ENCODE measurements at regions not wholly inside any gene's neighbourhood (a gene's known extent, or its start where the extent isn't known, plus 50 kb on each side); places are given as distances from the start of the nearest gene placed in this dataset.
"Not testable (repeated sequence)": the region's sequence is repeated elsewhere in the genome, so short reads cannot be mapped to it uniquely, and the experiment has no call there.

DNA sequence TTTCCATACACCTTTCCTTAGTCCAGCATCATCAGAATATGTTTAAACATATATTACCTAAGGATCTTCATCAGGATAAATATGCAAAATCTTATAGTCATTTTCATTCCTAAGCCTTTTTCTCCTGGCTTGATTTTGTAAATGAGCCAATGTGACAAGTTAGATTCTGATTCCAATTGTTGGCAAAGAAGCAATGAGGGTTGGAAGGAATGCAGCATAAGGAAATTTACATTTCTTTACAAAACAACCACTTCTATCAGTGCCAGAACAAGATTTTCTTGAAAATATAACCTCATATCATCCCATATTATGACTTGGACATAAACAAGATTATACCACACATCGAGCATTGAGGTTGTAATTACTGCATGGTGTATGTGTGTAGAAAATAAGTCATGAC lies 508.1 kb downstream of the TRAM1L1 start:
- ATAC-seq (no peak), DNase-seq (ENCODE audit: low spot score in 2 of 2) (no peak)
- peaks cover 14% of the 10 kb centered on the region for H3K9me3 Mint-ChIP-seq
- no peaks in the 10 kb centered on the region for H3K4me1 Mint-ChIP-seq
- H3K27ac Mint-ChIP-seq, result no peak overlapping the region
- no peak overlapping the region for H3K4me3 Mint-ChIP-seq
- no peaks in the 10 kb centered on the region for H3K36me3 Mint-ChIP-seq

GRCh38 chr4:116573540-116573939 lies 511.8 kb downstream of the TRAM1L1 start:
- H3K4me3 Mint-ChIP-seq, result no peak overlapping the region
- ATAC-seq, result no peak
- H3K27ac Mint-ChIP-seq, result no peak overlapping the region
- no peak for DNase-seq (ENCODE audit: low spot score in 2 of 2)
- H3K36me3 Mint-ChIP-seq, result no peaks in the 10 kb centered on the region
- H3K4me1 Mint-ChIP-seq, result no peaks in the 10 kb centered on the region
- peaks cover 22% of the 10 kb centered on the region for H3K9me3 Mint-ChIP-seq

DNA sequence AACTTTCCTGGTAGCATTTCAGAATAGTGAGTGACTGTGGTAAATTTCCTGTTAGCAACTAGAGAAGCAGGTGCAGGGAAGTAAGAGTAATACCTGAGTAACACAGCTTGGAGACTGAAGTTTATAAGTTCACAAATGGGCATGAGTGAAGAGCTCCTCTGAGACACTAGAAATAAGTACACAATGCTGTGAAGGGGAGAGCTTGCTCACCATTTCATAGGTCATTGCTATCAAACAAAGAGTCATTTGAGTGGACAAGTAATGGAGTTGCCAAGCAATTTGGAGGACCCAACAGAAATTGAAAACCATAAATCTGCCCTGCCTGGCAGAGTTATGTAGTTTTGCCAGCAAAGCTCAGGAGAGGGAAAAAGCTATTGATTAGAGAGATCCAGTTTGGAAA lies 523.6 kb downstream of the TRAM1L1 start:
- H3K9me3 Mint-ChIP-seq, result peaks cover 18% of the 10 kb centered on the region

DNA sequence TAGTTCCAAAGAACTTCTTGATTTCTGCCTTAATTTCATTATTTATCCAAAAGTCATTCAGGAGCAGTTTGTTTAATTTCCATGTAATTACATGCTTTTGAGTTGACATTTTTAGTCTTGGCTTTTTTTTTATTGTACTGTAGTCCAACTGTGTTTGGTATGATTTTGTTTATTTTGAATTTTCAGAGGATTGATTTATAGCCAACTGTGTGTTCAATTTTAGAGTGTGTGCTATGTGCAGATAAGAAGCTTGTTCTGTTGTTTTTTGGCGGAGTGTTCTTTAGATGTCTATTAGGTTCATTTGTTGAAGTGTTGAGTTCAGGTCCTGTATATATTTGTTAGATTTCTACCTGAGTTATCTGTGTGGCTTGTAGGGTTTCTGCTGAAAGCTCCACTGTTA lies 533.6 kb downstream of the TRAM1L1 start:
- Mint-ChIP-seq H3K36me3 (no peaks in the 10 kb centered on the region), H3K4me3 (no peak overlapping the region)
- ATAC-seq, result no peak

More for the DNA sequence above, 523.6 kb downstream of the TRAM1L1 start:
- Mint-ChIP-seq H3K36me3 (no peaks in the 10 kb centered on the region), H3K27ac (no peak overlapping the region), H3K4me3 (no peak overlapping the region), H3K4me1 (no peaks in the 10 kb centered on the region)
- no peak for ATAC-seq
- DNase-seq (ENCODE audit: low spot score in 2 of 2), result no peak

GRCh38 chr4:116547632-116548031 lies 537.7 kb downstream of the TRAM1L1 start:
- Mint-ChIP-seq H3K36me3 (no peaks in the 10 kb centered on the region), H3K4me3 (no peak overlapping the region)

More for the DNA sequence above, 533.6 kb downstream of the TRAM1L1 start:
- no peak for DNase-seq (ENCODE audit: low spot score in 2 of 2)
- Mint-ChIP-seq H3K4me1 (no peaks in the 10 kb centered on the region), H3K9me3 (peaks cover 9% of the 10 kb centered on the region), H3K27ac (no peak overlapping the region)

DNA sequence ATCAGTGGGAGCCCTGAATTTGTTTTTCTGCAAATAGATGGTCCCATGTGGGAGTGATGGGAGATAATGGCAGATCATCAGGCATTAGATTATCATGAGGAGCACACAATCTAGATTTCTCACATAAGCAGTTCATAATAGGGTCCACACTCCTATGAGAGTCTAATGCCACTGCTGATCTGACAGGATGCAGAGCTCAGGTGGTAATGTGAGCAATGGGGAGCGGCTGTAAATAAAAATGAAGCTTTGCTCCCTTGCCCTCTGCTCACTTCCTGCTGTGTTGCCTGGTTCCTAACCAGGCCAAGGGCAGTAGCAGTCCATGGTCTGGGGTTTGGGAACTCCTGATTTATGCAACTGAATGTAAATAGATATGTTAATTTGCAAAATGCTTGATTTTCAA lies 538.6 kb downstream of the TRAM1L1 start:
- H3K4me1 Mint-ChIP-seq, result no peaks in the 10 kb centered on the region
- no peaks in the 10 kb centered on the region for H3K36me3 Mint-ChIP-seq
- H3K27ac Mint-ChIP-seq, result no peak overlapping the region
- DNase-seq (ENCODE audit: low spot score in 2 of 2), result no peak
- peaks cover 9% of the 10 kb centered on the region for H3K9me3 Mint-ChIP-seq
- ATAC-seq, result no peak
- no peak overlapping the region for H3K4me3 Mint-ChIP-seq

More at GRCh38 chr4:116547632-116548031, 537.7 kb downstream of the TRAM1L1 start:
- Mint-ChIP-seq H3K4me1 (no peaks in the 10 kb centered on the region), H3K9me3 (peaks cover 7% of the 10 kb centered on the region), H3K27ac (no peak overlapping the region)
- no peak for DNase-seq (ENCODE audit: low spot score in 2 of 2)
- no peak for ATAC-seq

DNA sequence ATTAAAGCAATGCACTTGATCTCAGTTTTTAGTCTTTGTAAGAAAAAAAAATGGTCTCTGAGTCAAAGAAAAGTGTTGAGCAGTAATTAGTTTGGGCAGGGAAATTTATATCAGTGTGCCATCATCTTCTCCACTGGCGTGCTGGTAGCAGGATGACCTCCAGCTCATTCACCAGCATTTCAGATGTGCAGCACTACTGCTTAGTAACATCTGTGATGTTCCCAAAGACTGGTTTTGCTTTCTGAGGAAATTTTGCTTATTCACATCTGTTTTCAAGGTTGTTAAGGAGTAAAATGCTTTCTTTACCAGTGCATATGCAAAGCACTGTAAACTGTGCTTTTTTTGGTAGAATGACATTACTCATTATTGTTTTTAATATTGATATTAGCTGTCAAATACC lies 540.4 kb downstream of the TRAM1L1 start:
- Mint-ChIP-seq H3K36me3 (no peaks in the 10 kb centered on the region), H3K4me1 (no peaks in the 10 kb centered on the region), H3K9me3 (peaks cover 10% of the 10 kb centered on the region), H3K4me3 (no peak overlapping the region), H3K27ac (no peak overlapping the region)
- DNase-seq (ENCODE audit: low spot score in 2 of 2) (no peak), ATAC-seq (no peak)

- Mint-ChIP-seq H3K4me1 (no peaks in the 10 kb centered on the region), H3K36me3 (no peaks in the 10 kb centered on the region), H3K27ac (no peak overlapping the region), H3K4me3 (no peak overlapping the region), H3K9me3 (peaks cover 8% of the 10 kb centered on the region)
- ATAC-seq (no peak), DNase-seq (ENCODE audit: low spot score in 2 of 2) (no peak)
These were observed 545.6 kb downstream of the TRAM1L1 start for GRCh38 chr4:116539744-116540143.

- H3K4me3 Mint-ChIP-seq, result no peak overlapping the region
- no peaks in the 10 kb centered on the region for H3K36me3 Mint-ChIP-seq
- H3K4me1 Mint-ChIP-seq, result no peaks in the 10 kb centered on the region
- DNase-seq (ENCODE audit: low spot score in 2 of 2) (no peak), ATAC-seq (no peak)
- H3K9me3 Mint-ChIP-seq, result peaks cover 14% of the 10 kb centered on the region
- no peak overlapping the region for H3K27ac Mint-ChIP-seq
These were observed 547.5 kb downstream of the TRAM1L1 start for GRCh38 chr4:116537828-116538227.

GRCh38 chr4:116536024-116536423 lies 549.4 kb downstream of the TRAM1L1 start:
- H3K36me3 Mint-ChIP-seq; H3K4me3 Mint-ChIP-seq; H3K27ac Mint-ChIP-seq; DNase-seq (ENCODE audit: low spot score in 2 of 2); ATAC-seq; H3K4me1 Mint-ChIP-seq: not testable (repeated sequence)
- peaks cover 12% of the 10 kb centered on the region for H3K9me3 Mint-ChIP-seq

GRCh38 chr4:116531870-116532269 lies 553.5 kb downstream of the TRAM1L1 start:
- Mint-ChIP-seq H3K4me1 (no peaks in the 10 kb centered on the region), H3K4me3 (no peak overlapping the region), H3K36me3 (no peaks in the 10 kb centered on the region), H3K9me3 (peaks cover 19% of the 10 kb centered on the region), H3K27ac (no peak overlapping the region)
- DNase-seq (ENCODE audit: low spot score in 2 of 2), result no peak
- no peak for ATAC-seq

DNA sequence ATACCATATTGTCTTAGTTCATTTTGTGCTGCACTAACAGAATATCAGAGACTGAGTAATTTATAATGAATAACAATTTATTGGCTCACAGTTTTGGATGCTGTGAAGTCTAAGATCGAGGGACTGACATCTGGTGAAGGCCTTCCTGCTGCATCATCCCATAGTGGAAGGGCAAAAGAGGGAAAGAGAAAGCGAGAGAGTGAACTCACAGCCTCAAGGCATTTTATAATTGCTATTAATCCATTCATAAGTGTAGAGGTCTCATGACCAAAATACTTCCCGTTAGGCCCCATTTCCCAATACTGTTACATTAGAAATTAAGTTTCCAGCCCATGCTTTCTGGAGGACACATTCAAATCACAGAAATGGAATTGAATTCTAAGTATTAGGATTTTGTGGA lies 554.4 kb downstream of the TRAM1L1 start:
- DNase-seq (ENCODE audit: low spot score in 2 of 2) (no peak), ATAC-seq (no peak)
- no peaks in the 10 kb centered on the region for H3K36me3 Mint-ChIP-seq
- H3K27ac Mint-ChIP-seq, result no peak overlapping the region
- no peaks in the 10 kb centered on the region for H3K4me1 Mint-ChIP-seq
- peaks cover 19% of the 10 kb centered on the region for H3K9me3 Mint-ChIP-seq
- H3K4me3 Mint-ChIP-seq, result no peak overlapping the region

DNA sequence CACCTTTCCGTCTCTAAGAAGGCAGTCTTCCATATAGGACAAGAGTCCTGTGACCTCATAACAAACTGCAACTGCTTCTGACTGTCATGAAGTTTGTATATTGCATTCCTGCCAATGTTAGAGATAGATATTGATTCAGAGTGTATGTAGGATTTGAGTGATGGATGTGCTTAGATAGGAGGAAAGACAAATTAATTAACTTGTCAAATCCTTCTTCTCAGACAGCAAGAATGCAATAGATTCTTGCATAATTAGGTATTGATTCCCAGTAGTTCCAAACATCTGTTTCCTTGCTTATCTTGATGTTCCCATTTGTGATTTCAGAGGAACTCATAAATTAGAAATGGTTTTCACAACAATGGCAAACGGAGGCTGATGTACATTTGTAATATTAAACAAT lies 555.3 kb downstream of the TRAM1L1 start:
- Mint-ChIP-seq H3K4me3 (no peak overlapping the region), H3K36me3 (no peaks in the 10 kb centered on the region)
- ATAC-seq, result no peak

GRCh38 chr4:116529129-116529528 lies 556.2 kb downstream of the TRAM1L1 start:
- ATAC-seq (no peak), DNase-seq (ENCODE audit: low spot score in 2 of 2) (no peak)
- Mint-ChIP-seq H3K4me1 (no peaks in the 10 kb centered on the region), H3K9me3 (peaks cover 19% of the 10 kb centered on the region), H3K4me3 (no peak overlapping the region), H3K27ac (no peak overlapping the region), H3K36me3 (no peaks in the 10 kb centered on the region)

More for the DNA sequence above, 555.3 kb downstream of the TRAM1L1 start:
- no peak for DNase-seq (ENCODE audit: low spot score in 2 of 2)
- Mint-ChIP-seq H3K9me3 (peaks cover 19% of the 10 kb centered on the region), H3K4me1 (no peaks in the 10 kb centered on the region), H3K27ac (no peak overlapping the region)

DNA sequence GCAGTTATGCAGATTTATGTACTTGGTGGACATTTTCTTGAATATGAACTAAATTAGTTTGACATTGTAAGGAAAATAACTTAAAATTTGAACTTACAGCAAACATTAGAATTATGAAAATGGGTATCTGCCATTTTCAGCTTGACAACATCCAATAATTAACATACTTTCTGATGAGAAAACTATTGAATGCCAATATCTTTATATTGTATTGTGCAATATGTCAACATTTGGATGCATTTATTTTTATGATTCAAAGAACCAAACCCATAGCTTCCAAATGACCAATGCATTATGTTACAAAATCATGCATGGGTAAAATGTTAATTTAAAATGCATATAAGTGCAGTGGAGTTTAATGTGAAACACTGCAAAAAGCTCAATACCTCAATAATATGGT lies 562.5 kb downstream of the TRAM1L1 start:
- ATAC-seq (no peak), DNase-seq (ENCODE audit: low spot score in 2 of 2) (no peak)
- H3K9me3 Mint-ChIP-seq, result peaks cover 13% of the 10 kb centered on the region
- no peak overlapping the region for H3K4me3 Mint-ChIP-seq
- H3K36me3 Mint-ChIP-seq, result no peaks in the 10 kb centered on the region
- H3K4me1 Mint-ChIP-seq, result no peaks in the 10 kb centered on the region
- H3K27ac Mint-ChIP-seq, result no peak overlapping the region

DNA sequence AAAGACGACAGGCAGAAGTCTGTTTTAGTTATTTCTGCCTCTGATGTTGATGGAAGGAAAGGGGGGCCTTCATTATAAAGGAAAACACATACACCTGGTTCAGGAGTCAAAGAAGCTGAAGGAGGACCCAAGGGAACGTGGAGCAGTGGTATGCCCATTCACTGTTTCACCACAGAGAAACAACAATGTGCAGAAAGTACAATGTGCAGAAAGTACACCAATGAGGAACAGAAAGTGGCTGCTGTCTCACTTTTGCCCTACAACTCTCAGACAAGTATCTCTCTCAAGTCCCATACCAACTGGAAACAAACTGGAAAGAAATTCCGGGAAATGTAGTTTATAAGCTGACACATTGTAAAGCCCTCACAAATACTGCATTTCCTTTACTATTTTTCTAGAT lies 564.5 kb downstream of the TRAM1L1 start:
- Mint-ChIP-seq H3K9me3 (peaks cover 19% of the 10 kb centered on the region), H3K4me1 (no peaks in the 10 kb centered on the region), H3K4me3 (no peak overlapping the region), H3K36me3 (no peaks in the 10 kb centered on the region), H3K27ac (no peak overlapping the region)
- no peak for DNase-seq (ENCODE audit: low spot score in 2 of 2)
- no peak for ATAC-seq

- ATAC-seq (no peak), DNase-seq (ENCODE audit: low spot score in 2 of 2) (no peak)
- peaks cover 29% of the 10 kb centered on the region for H3K9me3 Mint-ChIP-seq
- no peaks in the 10 kb centered on the region for H3K36me3 Mint-ChIP-seq
- H3K27ac Mint-ChIP-seq, result no peak overlapping the region
- H3K4me3 Mint-ChIP-seq, result no peak overlapping the region
- H3K4me1 Mint-ChIP-seq, result no peaks in the 10 kb centered on the region
These were observed 568.7 kb downstream of the TRAM1L1 start for GRCh38 chr4:116516711-116517110.

Data from stimulated activated effector memory CD8-positive, alpha-beta T cell treated with anti-CD3 and anti-CD28 coated beads, Interleukin-12 subunit alpha, Interleukin-12 subunit beta, amount 100 ng/mL, for 72 hours (primary cell).